ENCODE measurements at regions not wholly inside any gene's neighbourhood (a gene's known extent, or its start where the extent isn't known, plus 50 kb on each side); places are given as distances from the start of the nearest gene placed in this dataset.

- TF ChIP-seq CTCF (IDR thresholded peaks at IDR 0.05; ENCODE audit: control insufficient read depth, insufficient read depth, low read depth, low read length, missing control alignments): no peak
- no peak overlapping the region for H3K4me3 ChIP-seq (ENCODE audit: control insufficient read depth, low read depth, low read length)
- DNase-seq (ENCODE audit: low read depth): no peak
Observed at GRCh38 chr2:137769406-137769805, 194.9 kb upstream of the HNMT start.

- TF ChIP-seq CTCF (IDR thresholded peaks at IDR 0.05; ENCODE audit: control insufficient read depth, insufficient read depth, low read depth, low read length, missing control alignments): no peak
Observed at GRCh38 chr2:137770166-137770565, 194.1 kb upstream of the HNMT start.

GRCh38 chr2:137771064-137771463 is 193.2 kb upstream of the HNMT start:
- no peak for DNase-seq (ENCODE audit: low read depth)
- no peak for TF ChIP-seq CTCF (IDR thresholded peaks at IDR 0.05; ENCODE audit: control insufficient read depth, insufficient read depth, low read depth, low read length, missing control alignments)
- H3K4me3 ChIP-seq (ENCODE audit: control insufficient read depth, low read depth, low read length): no peak overlapping the region

More at GRCh38 chr2:137770166-137770565, 194.1 kb upstream of the HNMT start:
- DNase-seq (ENCODE audit: low read depth): no peak
- no peak overlapping the region for H3K4me3 ChIP-seq (ENCODE audit: control insufficient read depth, low read depth, low read length)

- TF ChIP-seq CTCF (IDR thresholded peaks at IDR 0.05; ENCODE audit: control insufficient read depth, insufficient read depth, low read depth, low read length, missing control alignments): no peak
- no peak for DNase-seq (ENCODE audit: low read depth)
- no peak overlapping the region for H3K4me3 ChIP-seq (ENCODE audit: control insufficient read depth, low read depth, low read length)
Observed at GRCh38 chr2:137772451-137772850, 191.8 kb upstream of the HNMT start.

- H3K4me3 ChIP-seq (ENCODE audit: control insufficient read depth, low read depth, low read length): no peak overlapping the region
- TF ChIP-seq CTCF (IDR thresholded peaks at IDR 0.05; ENCODE audit: control insufficient read depth, insufficient read depth, low read depth, low read length, missing control alignments): no peak
- no peak for DNase-seq (ENCODE audit: low read depth)
Observed at GRCh38 chr2:137775529-137775928, 188.7 kb upstream of the HNMT start.

- H3K4me3 ChIP-seq (ENCODE audit: control insufficient read depth, low read depth, low read length): no peak overlapping the region
- TF ChIP-seq CTCF (IDR thresholded peaks at IDR 0.05; ENCODE audit: control insufficient read depth, insufficient read depth, low read depth, low read length, missing control alignments): no peak
- DNase-seq (ENCODE audit: low read depth): no peak
Observed at GRCh38 chr2:137776697-137777096, 187.6 kb upstream of the HNMT start.

GRCh38 chr2:137797641-137798040 is 166.6 kb upstream of the HNMT start:
- no peak for DNase-seq (ENCODE audit: low read depth)
- no peak for TF ChIP-seq CTCF (IDR thresholded peaks at IDR 0.05; ENCODE audit: control insufficient read depth, insufficient read depth, low read depth, low read length, missing control alignments)
- no peak overlapping the region for H3K4me3 ChIP-seq (ENCODE audit: control insufficient read depth, low read depth, low read length)

Measured in AG09309 (cell line).